ENCODE measurements at regions not wholly inside any gene's neighbourhood (a gene's known extent, or its start where the extent isn't known, plus 50 kb on each side); places are given as distances from the start of the nearest gene placed in this dataset.
A peak's percentile ranks its signal among the peaks of the same experiment; 100 is the strongest.
"Not testable (repeated sequence)": the region's sequence is repeated elsewhere in the genome, so short reads cannot be mapped to it uniquely, and the experiment has no call there.

DNA sequence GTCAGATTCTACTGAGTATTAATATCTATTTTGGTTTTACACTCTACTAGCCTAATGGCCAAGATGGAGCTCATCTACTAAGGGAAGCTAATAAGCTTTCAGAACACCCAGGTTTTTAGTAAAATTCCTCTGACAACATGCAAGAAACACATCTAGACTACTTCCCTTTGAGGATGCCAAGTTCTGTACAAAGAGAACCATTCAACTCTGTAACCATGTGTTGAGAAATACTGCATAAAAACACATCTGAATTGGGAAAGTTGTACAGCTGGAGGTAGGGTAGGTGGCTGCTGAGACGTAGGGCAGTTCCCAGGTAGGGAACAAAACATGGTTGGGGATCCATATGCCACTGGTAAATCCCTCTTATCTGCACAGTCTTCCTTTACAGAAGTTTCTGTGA, 66.2 kb downstream of the SC5D start:
- no peak for DNase-seq

DNA sequence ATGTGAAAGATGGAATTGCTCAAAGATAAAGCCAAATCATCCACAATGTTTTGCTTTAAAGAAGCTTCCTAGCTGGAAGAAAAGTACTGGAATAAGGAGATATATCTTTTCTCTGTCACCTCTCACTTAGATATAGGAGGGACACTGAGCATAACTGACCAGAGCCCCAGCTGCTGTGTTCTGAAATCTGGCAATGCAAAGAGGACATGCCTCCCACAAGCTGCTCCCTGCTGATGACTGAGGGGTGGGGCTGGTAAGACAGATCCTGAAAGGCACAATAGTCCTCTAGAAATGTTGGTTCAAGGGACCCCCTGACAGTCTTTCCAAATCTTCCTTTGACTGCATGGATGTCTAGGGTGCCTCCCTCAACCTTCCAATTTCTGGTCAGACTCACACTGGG, 67.0 kb downstream of the SC5D start:
- DNase-seq: no peak

DNA sequence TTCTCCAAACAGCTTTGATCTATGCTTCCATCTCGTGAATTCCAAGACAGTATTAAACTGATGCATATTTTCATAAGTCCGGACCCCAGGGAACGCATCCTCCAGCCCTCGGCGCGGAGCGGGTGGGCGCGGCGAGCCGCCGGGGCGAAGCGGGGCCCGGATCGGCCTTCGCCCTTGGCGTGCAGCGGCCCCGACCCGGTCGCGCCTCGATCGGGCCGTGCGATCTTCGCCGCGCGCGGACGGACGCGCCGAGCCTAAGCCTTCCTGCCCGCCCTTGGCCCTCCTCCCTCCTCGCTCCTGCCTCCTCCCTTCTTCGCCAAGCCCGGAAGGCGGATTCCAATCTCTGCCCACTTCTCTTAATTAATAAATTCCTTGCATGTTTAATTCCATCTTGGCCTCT, 70.4 kb downstream of the SC5D start:
- not testable (repeated sequence) for DNase-seq

DNA sequence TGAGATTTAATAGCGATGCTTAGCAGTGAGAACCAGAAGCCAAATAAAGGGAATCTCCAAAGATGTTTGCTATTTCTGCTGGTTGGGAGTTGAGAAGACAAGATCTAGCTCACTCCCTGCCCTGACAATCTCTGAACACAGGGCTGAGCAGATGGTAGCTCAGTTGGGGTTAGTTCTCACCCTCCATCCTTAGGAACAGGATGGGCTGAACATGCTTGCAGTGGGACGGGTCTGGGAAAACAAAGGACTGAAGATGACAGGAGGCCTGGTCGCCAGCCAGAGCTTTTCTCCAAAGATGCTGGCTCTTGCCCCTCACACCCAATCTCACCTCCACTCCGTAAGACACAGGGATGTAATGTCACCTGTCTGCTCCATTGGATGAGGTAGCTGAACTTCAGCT, 72.7 kb downstream of the SC5D start:
- no peak for DNase-seq

DNA sequence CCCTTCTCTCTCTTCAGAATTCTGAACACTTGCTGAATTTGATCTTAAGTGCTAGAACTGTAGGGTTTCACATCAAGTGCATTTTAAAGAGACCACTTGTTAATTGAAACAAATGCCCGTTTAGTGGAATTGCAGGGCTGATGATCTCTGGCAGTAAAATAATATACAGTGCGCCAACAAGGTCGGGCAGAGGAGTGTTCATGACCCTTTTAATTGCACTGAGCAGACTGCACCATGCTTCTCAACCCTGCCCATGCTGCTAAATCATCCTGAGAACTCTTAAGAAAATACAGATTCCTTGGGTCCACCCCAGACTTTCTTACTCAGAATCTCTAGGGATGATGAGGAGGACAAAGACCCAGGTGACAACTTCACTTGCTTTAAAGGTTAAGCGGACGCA, 73.5 kb downstream of the SC5D start:
- no peak for DNase-seq

DNA sequence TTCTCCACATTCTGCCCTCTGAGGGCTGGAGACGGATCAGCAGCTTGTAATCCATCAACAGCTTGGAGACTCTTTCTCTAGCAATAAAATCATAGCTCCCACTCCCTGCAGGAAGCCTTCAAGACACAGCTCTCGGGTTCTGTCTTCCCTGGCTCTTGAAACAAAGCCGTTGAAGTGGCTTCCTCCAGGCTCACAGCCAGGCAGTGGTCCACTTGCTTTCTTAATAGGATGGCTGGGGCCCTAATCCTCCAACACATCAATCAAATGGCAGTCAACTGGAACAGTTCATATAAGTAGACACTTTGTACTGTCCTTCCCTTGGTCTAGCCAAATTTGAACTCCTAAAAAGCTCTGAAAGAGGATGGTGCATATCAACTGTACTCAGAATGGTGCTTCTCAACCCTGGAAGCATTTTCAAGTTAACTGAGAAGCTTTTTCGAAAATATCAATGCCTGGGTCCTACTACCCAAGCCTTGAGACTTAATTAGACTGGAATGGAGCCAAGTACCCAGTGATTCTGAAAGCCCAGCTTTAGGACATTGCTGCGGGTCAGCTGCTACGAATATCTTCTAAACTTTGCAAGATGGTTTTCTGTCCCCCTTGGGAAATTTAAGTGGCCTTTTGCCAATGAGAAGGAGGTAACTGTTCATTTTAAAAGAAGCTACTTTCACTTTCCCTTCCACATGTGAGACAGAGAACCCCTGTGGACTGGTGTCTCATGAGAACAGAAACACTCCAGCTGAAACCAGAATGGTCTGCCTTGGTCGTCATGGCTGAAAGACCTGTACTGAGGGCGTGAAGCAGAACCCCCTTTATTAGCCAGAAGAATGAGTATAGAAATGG, 74.7 kb downstream of the SC5D start:
- DNase-seq: peak; percentile 29

DNA sequence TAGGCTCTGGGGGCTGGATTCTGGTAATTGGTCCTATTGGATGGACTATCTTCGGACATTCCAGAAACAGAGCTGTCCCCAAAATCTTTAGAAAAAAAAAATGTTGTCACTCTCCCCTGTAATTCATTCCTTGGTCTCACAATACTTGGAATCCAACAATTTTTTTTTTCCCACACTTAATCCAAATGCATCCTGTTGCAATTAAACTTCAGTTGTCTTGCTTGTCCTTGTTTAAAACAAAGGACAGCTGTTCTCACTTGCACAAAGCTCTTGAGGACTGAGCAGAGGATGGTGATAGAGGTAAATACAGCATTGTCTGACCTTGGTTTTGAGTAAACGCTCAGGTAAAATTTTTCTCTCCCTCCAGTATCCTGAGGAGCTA, 75.3 kb downstream of the SC5D start:
- DNase-seq: no peak

DNA sequence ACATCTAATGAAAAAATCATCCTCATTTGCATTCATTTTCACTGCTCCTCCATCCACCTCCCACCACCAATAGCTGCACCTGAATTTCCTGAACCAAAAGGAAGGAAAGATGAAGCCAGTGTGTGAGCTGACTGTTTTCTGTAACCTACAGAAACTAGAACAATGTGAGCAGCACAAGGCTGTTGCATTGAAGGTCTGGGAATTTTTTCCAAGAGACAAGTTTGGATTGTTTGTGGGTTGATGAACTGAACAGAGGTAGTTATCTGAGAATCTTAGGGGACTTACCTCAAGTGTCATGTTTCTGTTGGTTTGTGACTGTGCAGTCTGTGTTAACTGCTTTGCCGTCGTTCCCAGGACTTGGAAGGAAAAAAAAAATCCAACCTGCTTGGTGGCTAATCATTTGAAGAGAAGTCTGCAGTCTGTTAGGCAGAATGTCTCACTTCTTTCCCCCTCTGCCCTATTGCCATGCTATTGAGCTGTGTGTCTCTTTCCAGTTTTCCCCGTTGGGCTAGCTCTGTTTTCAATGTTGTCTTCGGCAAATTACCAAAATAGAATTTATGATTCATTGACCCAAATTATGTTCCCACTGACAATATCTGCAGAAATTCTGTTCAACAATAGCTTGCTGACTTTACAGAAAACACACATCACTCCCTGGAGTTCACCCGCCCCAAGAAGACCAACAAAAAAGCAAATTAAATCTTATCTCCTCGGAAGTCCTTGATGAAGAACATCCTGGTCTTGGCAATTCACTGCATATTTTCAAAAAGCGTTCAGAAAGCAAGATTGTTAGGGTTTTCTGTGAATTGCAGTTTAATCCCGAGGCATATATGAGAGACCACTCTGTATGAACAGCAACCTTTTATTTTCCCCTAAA, 76.0 kb downstream of the SC5D start:
- no peak for DNase-seq

DNA sequence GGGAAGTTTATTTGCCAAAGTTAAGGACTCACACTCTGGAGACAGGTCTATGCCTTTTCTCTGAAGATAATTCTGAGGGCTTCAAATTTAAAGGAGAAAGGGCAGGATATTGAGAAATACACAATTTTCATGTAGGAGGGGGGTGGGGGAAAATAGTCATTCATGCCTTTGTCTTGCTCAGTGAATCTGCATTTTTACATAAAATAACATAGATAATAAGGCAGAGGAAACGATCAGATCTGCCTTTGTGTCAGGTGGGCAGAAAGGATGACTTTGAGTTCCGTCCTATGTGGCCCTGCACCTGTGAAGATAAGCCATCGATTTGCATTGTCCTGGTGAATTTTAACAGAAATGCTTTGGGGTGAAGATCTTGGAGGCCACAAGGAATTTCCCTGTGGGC, 76.8 kb downstream of the SC5D start:
- no peak for DNase-seq

DNA sequence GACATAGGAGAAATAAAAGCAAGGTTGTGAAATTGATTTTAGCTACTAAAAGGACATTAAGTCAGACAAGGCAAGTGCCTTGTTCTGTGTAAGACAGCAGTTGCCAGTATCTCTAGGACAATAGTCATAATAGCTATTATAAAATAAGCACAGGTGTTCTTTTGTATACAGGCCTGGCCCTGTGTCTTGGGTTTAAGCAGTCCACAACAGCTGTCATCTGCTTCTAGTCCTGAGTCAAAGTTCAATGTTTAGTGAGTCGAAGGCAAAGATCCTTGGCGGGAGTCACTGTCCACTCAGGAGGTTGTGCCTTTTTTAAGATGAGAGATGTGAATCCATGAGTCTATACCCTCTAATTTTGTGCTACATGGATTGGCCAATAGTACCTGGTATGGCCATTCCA, 79.5 kb downstream of the SC5D start:
- DNase-seq: no peak

DNA sequence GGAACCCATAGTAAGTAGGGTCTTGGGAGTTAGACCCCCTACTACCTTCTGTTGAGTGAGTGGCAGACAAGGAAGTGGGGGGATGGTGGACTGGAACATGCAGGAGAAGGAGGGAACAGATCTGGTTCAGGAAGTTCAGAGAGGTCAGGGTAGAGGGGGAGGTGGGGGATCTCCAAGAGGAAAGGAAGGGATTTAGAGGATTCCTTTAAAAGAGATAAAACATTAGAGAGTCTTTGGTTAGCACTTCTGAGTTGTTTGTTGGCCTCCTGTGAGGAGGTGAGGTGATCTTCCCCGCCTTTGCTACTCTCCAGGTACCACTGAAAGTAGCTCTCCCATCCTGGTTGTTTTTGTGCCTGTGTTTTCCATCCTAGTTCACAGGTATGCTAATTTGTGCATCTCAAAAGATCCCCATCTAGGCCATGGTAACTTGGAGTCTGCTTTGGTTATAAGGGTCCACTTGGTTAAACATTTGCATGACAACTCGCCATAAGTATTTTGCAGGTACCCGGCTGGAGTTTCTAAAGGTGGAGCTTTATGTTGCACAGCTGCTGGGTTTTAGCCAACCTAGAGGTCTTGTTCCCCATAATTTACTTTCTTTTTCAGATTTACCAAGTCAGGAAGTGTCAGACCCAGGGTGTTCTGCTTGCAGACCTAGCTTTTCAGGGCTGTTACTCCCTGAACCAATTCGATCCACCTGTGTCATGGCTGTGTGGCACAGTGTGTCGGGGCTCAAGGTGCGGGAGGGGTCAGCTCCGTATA, 79.3 kb upstream of the SORL1 start:
- DNase-seq: no peak

DNA sequence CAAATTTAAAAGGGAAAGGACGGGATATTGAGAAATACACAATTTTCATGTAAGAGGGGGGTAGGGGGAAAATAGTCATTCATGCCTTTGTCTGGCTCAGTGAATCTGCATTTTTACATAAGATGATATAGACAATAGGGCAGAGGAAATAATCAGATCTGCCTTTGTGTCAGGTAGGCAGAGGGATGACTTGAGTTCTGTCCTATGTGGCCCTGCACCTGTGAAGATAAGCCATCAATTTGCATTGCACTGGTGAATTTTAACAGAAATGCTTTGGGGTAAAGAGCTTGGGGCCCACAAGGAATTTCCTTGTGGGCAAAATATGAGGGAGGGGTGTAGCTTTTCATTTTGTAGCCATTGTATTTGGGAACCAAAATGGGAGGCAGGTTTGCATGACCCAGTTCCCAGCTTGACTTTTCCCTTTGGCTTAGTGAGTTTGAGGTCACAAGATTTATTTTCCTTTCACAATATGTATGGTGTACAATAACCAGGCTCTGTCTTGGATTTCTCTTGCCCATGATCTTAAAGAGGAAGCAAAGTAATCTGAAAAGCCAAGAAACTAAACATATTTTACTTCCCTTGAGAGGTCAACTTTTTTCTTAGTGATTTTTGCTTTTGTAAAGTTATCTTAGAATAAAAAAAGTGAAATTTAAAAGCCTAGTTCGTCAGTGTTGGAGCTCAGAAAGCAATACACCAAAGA, 77.7 kb upstream of the SORL1 start:
- no peak for DNase-seq

DNA sequence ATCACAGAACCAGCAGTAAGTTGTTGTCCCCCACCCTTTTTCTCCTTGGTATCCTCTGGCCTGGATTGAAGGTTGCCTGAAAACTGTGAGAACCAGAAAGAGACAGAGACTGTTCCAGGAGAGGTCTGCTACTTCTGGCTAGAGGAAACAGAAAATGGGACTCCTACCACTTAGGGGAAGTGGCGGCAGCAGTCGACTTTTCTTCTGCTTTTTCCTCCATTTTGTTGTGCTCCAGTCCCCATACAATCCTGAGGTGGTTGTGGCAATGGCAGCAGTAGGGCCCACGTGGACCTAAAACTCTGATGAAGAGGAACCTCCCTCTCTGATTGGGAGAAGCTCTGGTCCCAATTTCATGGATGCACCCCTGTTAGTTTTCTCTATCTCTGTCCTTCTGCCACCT, 76.0 kb upstream of the SORL1 start:
- DNase-seq: no peak

DNA sequence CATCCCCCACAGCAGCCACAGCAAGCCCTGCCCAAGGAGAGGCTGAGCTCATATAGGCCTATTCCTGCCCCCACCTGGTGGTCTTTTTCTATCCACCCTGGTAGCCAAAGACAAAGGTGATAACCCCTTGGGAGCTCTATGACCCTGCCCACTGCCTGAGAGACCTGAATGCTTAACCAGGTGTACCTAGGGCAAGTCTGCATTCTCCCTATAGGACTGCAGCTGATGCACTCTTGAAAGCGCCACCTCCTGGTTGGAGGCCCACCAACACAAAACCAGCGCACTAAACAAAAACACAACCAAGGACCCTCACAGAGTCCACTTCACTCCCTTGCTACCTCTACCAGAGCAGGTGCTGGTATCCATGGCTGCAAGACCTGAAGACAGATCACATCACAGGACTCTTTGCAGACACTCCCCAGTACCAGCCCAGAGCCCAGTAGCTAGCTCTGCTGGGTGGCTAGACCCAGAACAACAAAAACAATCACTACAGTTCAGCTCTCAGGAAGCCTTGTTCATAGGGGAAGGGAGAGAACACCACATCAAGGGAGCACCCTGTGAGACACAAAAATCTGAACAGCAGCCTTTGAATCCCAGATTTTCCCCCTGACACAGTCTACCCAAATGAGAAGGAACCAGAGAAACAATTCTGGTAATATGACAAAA, 72.8 kb upstream of the SORL1 start:
- DNase-seq: peak; percentile 30

DNA sequence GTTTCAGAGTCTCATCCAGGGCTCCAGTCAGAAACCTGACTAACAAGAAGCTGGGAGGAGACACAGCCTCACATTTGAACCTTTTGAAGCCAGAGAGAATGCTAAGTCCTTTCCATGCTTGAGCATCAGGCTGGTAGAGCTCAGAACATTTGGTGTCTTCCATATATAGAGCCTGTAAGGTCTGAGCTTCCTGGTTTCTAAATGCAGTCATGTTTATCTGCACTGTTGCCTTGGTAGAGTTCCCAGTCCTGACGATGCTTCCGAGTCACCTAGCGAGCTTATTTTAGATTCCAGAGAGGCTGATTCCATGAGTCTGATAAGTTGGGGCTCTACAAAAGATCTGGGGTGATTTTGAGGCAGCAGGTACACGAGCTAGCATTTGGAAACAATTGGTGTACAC, 68.4 kb upstream of the SORL1 start:
- DNase-seq: no peak

DNA sequence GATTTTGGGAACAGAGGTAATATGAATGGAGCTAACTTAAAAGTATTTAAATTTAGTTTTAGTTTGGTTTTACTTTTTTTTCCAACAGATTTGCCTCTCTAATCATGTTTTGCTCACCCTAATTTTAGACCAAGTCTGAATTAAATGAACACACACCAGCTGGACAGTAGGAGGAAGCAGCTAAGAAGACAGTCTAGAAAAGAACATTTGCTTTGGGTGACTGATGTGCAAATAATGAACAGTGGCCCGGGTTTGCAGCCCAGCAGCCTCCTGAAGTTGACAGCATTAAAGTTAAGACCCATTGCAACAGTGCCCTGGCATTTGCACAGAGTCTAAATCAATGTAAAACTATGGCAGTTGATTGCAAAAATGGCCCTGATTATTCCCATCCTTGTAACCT, 66.4 kb upstream of the SORL1 start:
- DNase-seq: no peak
